ENCODE measurements at regions not wholly inside any gene's neighbourhood (a gene's known extent, or its start where the extent isn't known, plus 50 kb on each side); places are given as distances from the start of the nearest gene placed in this dataset.

DNA sequence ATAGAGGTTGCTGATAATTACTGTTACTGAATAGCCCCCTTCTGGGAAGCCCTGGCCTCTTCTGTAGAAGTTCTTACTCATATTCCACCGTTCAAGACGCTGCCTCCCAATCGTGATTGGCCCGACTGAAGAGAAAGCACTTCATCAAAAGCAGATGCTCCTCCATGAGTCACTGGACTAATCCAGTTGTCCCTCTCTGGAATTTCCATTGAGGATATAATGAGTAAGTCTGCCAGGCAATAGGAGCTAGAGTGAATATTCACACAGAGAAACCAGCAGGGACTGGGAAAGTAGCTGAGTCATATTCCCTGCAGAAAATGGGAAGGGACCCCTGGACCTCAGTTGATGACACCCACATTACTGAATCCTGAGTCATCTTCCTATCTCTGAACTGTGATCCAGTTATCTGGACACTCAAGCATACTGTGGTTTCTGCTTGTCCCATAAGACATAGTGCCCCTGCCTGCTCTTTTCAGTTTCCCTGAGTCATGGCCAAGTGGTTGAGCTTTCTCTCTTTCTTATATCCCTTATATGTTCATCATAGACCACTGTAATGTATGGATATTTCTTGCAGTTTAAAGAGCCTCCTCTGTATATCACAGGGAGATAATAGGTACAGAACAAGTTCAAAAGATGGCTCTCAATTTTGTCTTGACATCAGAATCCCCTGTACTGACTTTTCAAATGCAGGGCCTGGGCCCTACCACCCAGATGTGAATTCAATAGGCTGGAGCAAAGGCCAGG, 151.2 kb upstream of the CDIN1 start:
- H3K4me3 ChIP-seq (ENCODE audit: low read depth, low read length): no peak overlapping the region

DNA sequence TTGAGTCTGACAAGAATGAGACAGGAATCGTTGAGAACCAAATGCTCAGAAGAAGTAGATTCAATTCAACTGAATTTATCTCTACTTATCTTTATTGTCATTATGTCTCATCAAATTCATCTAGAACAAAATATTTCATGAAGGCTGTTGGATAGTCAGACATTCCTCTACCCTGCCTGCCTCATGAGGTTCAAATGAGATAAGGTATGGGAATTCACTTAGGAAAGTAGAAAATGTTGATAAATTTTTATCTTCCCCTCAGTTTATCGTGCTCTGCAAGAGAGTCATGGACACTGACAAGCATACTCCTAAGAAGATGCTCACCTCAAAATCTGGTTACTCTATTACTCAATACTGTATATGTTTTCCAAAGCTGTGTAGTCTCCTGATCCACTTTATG, 149.7 kb upstream of the CDIN1 start:
- TF ChIP-seq, protein P1, sequence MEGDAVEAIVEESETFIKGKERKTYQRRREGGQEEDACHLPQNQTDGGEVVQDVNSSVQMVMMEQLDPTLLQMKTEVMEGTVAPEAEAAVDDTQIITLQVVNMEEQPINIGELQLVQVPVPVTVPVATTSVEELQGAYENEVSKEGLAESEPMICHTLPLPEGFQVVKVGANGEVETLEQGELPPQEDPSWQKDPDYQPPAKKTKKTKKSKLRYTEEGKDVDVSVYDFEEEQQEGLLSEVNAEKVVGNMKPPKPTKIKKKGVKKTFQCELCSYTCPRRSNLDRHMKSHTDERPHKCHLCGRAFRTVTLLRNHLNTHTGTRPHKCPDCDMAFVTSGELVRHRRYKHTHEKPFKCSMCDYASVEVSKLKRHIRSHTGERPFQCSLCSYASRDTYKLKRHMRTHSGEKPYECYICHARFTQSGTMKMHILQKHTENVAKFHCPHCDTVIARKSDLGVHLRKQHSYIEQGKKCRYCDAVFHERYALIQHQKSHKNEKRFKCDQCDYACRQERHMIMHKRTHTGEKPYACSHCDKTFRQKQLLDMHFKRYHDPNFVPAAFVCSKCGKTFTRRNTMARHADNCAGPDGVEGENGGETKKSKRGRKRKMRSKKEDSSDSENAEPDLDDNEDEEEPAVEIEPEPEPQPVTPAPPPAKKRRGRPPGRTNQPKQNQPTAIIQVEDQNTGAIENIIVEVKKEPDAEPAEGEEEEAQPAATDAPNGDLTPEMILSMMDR (IDR thresholded peaks at IDR 0.05; ENCODE audit: low read depth, low read length): no peak

More for the DNA sequence above, 151.2 kb upstream of the CDIN1 start:
- TF ChIP-seq, protein P1 (IDR thresholded peaks at IDR 0.05; ENCODE audit: low read depth, low read length): no peak

DNA sequence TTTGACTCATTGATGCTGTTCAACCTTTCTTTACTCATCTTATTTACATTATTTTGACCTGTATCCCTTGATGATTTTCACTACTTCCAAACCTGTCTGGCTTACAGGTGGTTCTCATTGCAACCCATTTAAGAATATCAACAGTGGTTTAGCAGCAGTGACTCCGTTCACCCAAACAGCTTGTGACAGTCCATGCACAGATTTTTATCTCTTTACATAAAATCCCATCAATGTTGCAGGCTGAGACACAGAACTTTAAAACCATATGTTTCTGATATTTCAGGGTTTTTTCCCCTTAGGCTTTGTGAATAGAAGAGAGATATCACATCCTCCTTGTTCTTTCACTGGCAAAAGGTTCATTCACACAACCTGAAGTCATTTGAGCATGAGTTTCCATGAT, 149.1 kb upstream of the CDIN1 start:
- no peak overlapping the region for H3K4me3 ChIP-seq (ENCODE audit: low read depth, low read length)
- TF ChIP-seq, protein P1 (IDR thresholded peaks at IDR 0.05; ENCODE audit: low read depth, low read length): no peak

More for the DNA sequence above, 149.7 kb upstream of the CDIN1 start:
- H3K4me3 ChIP-seq (ENCODE audit: low read depth, low read length): no peak overlapping the region

DNA sequence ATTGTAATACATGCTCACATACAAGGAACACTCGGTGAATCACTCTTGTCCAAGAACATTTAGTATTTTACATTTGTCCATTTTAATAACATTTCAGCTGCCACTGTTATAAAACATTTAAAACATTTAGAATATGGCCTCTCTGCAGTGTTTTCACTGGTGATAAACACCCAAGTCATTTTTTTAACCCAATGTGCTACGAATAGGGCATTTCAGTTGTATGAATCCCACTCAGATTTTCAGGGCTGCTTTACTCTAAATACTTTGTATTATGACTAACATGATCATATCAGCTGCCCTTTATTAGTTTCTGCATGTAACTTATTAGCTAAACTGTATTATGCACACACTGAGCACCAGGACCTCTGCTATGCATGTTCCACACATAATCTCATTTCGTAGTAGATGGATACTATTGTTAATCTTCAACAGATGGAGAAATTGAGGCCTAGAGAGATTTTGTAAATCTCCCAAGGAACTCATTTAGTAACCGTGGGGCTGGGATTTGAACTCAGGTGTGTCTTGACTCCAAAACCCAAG, 148.6 kb upstream of the CDIN1 start:
- H3K4me3 ChIP-seq (ENCODE audit: low read depth, low read length): no peak overlapping the region
- TF ChIP-seq, protein P1 (IDR thresholded peaks at IDR 0.05; ENCODE audit: low read depth, low read length): no peak

DNA sequence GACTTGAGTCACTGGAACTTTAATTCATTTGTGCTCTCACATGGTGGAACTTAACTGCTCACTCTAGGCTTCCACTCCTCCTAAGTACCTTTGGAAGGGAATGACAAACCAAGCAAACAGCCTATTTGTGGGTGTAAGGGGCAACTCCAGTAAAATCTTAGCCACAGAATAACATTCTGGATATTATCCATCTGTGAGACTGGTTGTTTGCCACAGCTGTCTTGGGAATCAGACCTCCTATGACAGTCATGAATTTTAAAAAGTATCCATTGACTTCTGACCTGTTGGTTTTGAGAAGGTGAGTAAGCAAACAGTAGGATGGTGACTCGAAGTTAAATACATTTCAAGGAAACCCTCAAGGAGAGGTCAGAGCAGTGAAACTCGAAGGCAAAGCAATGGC, 147.3 kb upstream of the CDIN1 start:
- H3K4me3 ChIP-seq (ENCODE audit: low read depth, low read length): no peak overlapping the region
- TF ChIP-seq, protein P1 (IDR thresholded peaks at IDR 0.05; ENCODE audit: low read depth, low read length): no peak

DNA sequence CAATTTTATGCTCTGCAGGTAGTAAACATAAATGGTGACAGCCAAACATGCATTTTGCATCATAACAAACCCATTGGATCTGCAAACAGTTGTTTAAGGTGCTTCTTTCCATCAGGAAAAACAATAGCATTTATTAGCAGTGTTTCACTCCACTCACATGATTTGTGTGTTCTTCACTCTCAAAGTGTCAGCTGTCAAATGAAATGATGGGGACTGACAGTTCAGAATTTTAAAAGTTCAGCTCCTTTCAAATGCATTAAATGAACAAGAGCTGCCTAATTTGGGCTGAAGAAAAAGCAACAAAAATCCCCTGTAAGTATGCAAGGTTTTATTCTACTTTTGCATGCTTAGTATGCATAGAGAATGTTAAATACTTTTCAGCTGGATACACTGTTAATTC, 145.2 kb upstream of the CDIN1 start:
- TF ChIP-seq, protein P1 (IDR thresholded peaks at IDR 0.05; ENCODE audit: low read depth, low read length): no peak
- no peak overlapping the region for H3K4me3 ChIP-seq (ENCODE audit: low read depth, low read length)

DNA sequence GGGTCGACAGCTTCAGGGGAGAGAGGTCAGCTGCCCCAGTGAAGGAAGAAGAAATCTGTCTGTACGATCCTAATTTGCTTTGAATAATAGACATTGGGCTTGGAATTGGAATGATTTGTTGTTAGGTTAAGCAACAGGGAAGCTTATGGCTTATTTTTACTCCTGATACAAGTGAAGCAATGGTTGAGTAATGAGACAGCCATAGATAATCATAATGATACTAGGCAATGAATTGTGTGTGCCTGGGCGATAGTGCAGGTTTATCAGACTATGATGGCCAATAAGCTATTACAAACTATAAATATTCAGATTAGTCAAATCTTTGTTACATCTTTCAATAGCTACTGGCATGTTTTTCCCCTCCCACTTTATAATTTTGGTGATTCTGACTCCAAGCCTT, 140.9 kb upstream of the CDIN1 start:
- H3K4me3 ChIP-seq (ENCODE audit: low read depth, low read length): no peak overlapping the region
- TF ChIP-seq, protein P1 (IDR thresholded peaks at IDR 0.05; ENCODE audit: low read depth, low read length): no peak

All from WI38 (cell line).